ENCODE measurements at regions not wholly inside any gene's neighbourhood (a gene's known extent, or its start where the extent isn't known, plus 50 kb on each side); places are given as distances from the start of the nearest gene placed in this dataset.

GRCh38 chr5:130277522-130277921, 373.3 kb downstream of the CHSY3 start:
- BruUV-seq (replicated peaks): no TSS peak
- Histone ChIP-seq H3K9ac (ENCODE audit: control insufficient read depth, insufficient read depth, low read length) (no peak overlapping the region), H3K9me3 (replicated peaks; ENCODE audit: control insufficient read depth, insufficient read depth, low read length) (no peaks in the 10 kb centered on the region), H3K36me3 (ENCODE audit: control insufficient read depth in 2 of 2, insufficient read depth in 2 of 2, low read length in 1 of 2) (no peaks in the 10 kb centered on the region), H2AFZ (ENCODE audit: control insufficient read depth, low read depth, low read length) (no peak overlapping the region), H4K20me1 (ENCODE audit: control insufficient read depth, insufficient read depth) (no peaks in the 10 kb centered on the region), H3K4me3 (no peak overlapping the region), H3K4me2 (ENCODE audit: control insufficient read depth, insufficient read depth) (no peak overlapping the region), H3K27ac (ENCODE audit: control insufficient read depth, insufficient read depth) (no peak overlapping the region), H3K79me2 (ENCODE audit: control insufficient read depth, insufficient read depth, low read length) (no peaks in the 10 kb centered on the region), H3K27me3 (replicated peaks in 1 of 2; ENCODE audit: control insufficient read depth in 2 of 2, insufficient read depth in 2 of 2, low read length in 1 of 2) (no peaks in the 10 kb centered on the region), H3K4me1 (ENCODE audit: control insufficient read depth, insufficient read depth, low read length) (no peaks in the 10 kb centered on the region)
- in situ Hi-C loops (cut with MboI) (no loop called here), intact Hi-C loops (cut with micrococcal nuclease; ENCODE audit: unreplicated experiment) (no loop called here)
- ATAC-seq (no peak), DNase-seq (ENCODE audit: low read depth, low spot score) (no peak), FAIRE-seq (no peak)
- no peak for TF ChIP-seq ZBTB4 (CRISPR knock-in tag; IDR thresholded peaks at IDR 0.05)
- no peak for TF ChIP-seq MYB (IDR thresholded peaks at IDR 0.05; ENCODE audit: borderline replicate concordance, low read depth, low read length)
- no peak for TF ChIP-seq POU2F2 (IDR thresholded peaks at IDR 0.05; ENCODE audit: borderline replicate concordance, low read depth, low read length)
- TF ChIP-seq NR2F1 (conservative IDR thresholded peaks at IDR 0.05): no peak
- TF ChIP-seq SRF (IDR thresholded peaks at IDR 0.05; ENCODE audit: low read depth in 2 of 2, low read length in 2 of 2): no peak
- TF ChIP-seq SMAD1 (IDR thresholded peaks at IDR 0.05; ENCODE audit: low read depth, partially characterized antibody): no peak
- no peak for TF ChIP-seq YBX1 (IDR thresholded peaks at IDR 0.05)
- no peak for TF ChIP-seq HDAC2 (IDR thresholded peaks at IDR 0.05)
- no peak for TF ChIP-seq HDAC6 (IDR thresholded peaks at IDR 0.05; ENCODE audit: unreplicated experiment)
- ChIA-PET POLR2A (no interaction called here), SMC1A (ENCODE audit: uncharacterized antibody, unreplicated experiment) (no interaction called here), RAD21 (ENCODE audit: unreplicated experiment) (no interaction called here), CTCF (no interaction called here)
- WGBS (ENCODE audit: insufficient coverage, insufficient replicate concordance, low lambda C conversion rate, missing lambda C conversion rate): 30% methylated on average over 8 of the region's 8 CpGs
